SH-SY5Y (cell line): ENCODE measurements at regions not wholly inside any gene's neighbourhood (a gene's known extent, or its start where the extent isn't known, plus 50 kb on each side); places are given as distances from the start of the nearest gene placed in this dataset.

Source experiments
- GATA2 ChIP-seq: IDR thresholded peaks from 2 replicates; pipeline ENCODE4 v1.6.1; 2011; ENCODE audit warnings: mild to moderate bottlenecking, low read depth, low read length
- GATA3 ChIP-seq: IDR thresholded peaks from 2 replicates; pipeline ENCODE4 v1.6.1; 2011; ENCODE audit warnings: low read depth, mild to moderate bottlenecking, low read length, moderate library complexity

- TF ChIP-seq GATA2 (no peak), GATA3 (no peak)
Measured at GRCh38 chr12:124490584-124491305, 76.7 kb downstream of the NCOR2 start.
